Stimulated activated CD4-positive, alpha-beta T cell treated with anti-CD3 and anti-CD28 coated beads, TNF-alpha, amount 100 ng/mL, for 4 hours (primary cell): ENCODE measurements at regions not wholly inside any gene's neighbourhood (a gene's known extent, or its start where the extent isn't known, plus 50 kb on each side); places are given as distances from the start of the nearest gene placed in this dataset.
"Not testable (repeated sequence)": the region's sequence is repeated elsewhere in the genome, so short reads cannot be mapped to it uniquely, and the experiment has no call there.

Experiments used
- DNase-seq, 3 experiments: peaks; one replicate each; pipeline ENCODE4 v3.0.0-alpha.2; 2020; ENCODE audit warnings: low read depth in 3 of 3

DNA sequence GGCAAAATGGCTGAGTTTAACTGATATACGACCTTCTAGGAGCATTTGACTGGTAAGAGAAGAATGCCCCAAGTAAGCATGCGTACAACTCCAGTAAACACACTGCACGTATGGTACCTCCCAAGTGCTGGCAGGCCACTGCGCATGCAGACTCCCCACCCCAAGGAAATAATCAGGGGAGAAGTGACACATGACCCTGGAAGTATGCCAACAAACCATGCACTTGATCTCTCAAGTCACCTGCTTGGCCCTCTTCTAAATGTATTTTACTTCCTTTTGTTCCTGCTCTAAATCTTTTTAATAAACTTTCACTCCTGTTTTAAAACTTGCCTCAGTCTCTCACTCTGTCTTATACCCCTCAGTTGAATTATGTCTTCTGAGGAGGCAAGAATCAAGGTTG, 129.8 kb upstream of the COL5A2 start:
- no peak for DNase-seq

DNA sequence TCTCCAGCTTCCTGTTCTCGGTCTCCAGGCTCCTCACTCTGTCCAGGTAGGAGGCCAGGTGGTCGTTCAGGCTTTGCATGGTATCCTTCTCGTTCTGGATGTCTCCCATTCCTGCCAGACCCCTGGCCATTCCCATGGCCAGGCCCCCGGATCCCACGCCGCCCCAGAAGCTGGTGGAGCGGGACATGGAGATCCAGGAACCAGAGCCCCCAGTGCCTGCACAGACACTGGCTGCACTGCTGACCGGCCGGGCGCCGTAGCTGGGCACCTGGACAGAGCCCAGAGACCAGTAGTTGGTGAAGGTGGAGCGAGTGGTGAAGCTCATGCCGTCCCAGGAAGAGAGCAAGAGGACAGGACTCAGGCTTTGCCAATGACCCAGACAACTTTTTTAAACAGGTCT, 129.1 kb upstream of the WDR75 start:
- DNase-seq: no peak

DNA sequence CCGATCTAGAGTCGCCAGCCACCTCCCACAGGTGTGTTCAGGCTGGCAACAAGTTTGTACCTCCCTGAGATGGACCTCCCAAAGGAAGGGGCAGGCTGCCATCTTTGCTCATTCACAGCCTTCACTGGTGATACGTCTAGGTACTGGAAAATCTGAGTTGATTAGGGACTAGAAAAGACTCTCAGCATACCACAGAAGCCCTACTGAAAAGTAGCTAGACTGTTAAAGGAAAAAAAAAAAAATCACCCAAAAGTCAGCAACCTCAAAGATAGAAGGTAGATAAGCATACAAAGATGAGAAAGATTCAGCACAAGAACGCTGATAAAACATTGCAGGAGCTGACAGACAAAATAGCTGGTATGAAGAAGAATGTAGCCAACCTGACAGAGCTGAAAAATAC, 128.6 kb upstream of the WDR75 start:
- DNase-seq: no peak

DNA sequence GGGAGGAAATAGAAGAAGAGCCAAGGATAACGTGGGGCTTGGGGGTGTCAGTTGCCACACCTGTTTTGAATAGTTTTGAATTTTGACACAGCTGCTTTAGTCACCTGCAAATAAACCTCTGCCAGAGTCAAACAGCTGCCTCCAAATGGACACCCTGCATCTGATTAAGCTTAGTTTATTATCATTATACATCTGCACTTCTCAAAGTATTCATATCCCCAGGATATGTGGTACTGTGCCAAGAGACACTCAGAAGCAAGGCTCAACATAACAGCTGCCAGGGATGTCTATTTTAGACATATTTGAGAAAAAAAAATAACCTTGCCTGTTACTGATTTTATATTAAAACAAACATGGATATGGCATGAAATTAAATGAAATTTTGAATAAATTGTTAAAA, 122.5 kb upstream of the WDR75 start:
- no peak for DNase-seq

- DNase-seq: not testable (repeated sequence)
These were observed 121.8 kb upstream of the WDR75 start for GRCh38 chr2:189319424-189319823.

DNA sequence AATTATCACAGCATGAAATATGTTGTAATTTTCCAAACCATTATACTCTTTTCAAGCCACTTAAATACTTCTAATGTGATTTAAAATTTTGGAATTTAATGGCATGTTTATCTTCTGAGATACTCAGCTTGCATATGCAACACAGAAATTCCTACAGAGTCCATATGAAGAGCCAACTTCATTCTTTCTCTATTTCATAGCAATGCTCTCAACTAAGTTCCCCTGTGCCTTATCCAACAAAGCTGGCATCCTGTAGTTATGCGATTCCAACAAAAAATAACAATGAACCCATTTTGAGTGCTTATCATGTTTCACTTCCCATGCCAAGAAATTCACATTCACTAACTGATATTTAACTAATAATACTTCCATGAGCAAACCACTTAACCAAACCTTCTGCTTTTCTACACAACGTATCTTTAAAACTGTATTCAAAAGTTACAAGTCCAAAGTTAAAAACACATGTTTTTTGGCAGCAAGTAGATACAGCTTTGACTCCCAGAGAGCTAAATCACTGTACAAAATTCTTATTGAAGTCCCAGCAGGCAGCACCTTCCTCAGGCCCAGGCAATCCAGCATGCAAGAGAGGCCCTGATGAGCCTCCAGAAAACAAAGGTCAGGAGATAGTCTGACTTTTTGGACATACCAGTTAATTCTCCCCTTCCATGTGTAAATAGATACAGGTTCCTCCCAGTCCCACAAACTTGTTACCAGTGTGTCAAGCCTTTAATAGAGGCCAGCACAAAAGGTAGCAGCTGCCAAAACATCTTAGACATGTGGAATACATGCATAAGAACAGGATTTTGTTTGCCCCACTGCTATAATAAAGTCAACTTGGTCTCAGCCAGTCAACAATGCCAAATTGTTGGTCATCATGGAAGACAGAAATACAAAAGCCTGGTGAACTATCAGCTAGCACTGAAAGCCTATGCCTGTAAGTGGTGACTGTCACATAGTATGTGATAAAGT, 113.1 kb upstream of the WDR75 start:
- DNase-seq: no peak

GRCh38 chr2:189328848-189329245, 112.4 kb upstream of the WDR75 start:
- no peak for DNase-seq

- no peak for DNase-seq
These were observed 104.8 kb upstream of the WDR75 start for GRCh38 chr2:189336276-189336975.

DNA sequence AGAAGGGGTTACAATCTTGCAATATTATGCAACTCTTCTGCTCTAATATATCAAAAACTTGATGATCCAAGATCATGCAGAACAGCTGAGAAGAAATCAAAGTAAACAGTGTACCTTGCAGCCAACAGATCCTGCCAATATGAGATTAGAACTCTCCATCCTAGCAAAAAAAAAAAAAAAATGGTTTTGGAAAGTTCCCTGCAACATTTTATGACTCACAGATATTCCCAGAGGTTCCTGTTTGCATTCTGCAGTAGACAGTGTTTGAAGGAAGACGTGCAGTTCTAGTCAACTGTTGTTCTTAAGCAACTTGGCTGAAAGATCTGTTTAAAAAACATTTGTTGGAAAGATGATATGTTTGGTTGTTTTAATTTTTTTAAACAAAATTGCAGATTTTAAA, 103.6 kb upstream of the WDR75 start:
- no peak for DNase-seq

DNA sequence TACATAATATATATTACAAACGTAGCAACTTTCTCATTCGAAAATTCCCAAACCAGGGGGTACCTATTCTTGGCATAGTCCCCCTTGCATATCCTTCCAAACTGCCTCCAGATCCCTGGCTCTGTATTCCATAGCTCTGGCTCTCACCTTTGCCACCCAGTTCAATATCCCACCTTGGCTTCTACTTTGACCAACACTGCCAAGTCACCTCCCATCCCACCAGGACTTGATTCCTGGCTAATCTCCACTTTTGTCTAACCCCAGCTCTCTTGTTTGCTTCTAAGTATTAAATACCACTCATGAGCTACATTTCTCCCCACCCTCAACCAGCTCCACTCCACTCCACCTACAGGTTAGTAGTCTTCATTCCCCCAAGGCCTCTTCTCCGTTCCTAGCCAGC, 103.2 kb upstream of the WDR75 start:
- DNase-seq: no peak

- no peak for DNase-seq
These were observed 100.2 kb upstream of the WDR75 start for GRCh38 chr2:189341077-189341476.

GRCh38 chr2:189344043-189344442, 97.2 kb upstream of the WDR75 start:
- DNase-seq: no peak

DNA sequence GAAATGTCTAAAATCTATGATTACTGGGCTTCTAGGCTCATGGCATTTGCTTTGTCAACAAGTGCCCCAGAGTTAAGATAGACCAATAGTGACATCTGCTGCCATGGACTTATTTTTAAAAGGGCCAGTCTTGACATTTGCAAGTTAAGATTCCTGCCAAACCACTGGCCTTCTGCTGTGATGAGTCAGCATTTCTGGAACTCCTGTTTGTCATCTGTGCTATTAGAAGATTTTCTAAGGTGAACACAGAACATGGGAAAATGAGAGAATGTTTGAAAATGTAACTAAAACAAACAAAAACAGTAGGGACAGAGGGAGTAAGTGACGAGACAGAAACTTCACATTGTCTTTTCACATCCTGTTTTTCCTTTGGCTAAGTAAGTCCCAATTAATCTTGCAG, 93.7 kb upstream of the WDR75 start:
- DNase-seq: no peak

GRCh38 chr2:189348369-189348768, 92.9 kb upstream of the WDR75 start:
- no peak for DNase-seq

- DNase-seq: no peak
These were observed 90.6 kb upstream of the WDR75 start for GRCh38 chr2:189350540-189351209.

GRCh38 chr2:189351933-189352332, 89.3 kb upstream of the WDR75 start:
- DNase-seq: not testable (repeated sequence)

DNA sequence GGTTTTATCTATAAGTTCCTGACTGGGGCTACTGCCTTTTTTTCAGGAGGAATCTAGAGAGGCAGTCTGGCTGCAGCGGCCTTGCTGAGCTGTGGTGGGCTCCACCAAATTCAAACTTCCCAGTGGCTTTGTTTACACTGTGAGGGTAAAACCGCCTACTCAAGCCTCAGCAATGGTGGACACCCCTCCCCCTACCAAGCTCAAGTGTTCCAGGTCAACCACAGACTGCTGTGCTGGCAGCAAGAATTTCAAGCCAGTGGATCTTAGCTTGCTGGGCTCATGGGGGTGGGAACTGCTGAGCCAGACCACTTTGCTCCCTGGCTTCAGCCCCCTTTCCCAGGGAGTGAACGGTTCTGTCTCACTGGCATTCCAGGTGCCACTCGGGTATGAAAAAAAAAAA, 83.9 kb upstream of the WDR75 start:
- DNase-seq: not testable (repeated sequence)

DNA sequence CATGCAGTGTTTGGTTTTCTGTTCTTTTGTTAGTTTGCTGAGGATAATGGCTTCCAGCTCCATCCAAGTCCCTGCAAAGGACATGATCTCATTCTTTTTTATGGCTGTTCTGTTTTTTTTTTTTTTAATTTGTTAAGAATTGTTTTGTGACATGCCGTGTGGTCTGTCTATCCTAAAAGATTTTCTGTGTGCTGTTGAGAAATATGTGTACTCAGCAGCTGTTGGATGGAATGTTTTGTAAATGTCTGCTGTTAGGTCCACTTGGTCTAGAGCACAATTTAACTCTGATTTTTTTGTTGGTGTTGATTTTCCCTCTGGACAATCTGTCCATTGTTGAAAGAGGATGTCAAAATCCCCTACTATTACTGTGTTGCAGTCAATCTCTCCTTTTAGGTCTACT, 80.4 kb upstream of the WDR75 start:
- DNase-seq: no peak

GRCh38 chr2:189362283-189362682, 79.0 kb upstream of the WDR75 start:
- DNase-seq: no peak

GRCh38 chr2:189363559-189363958, 77.7 kb upstream of the WDR75 start:
- no peak for DNase-seq

DNA sequence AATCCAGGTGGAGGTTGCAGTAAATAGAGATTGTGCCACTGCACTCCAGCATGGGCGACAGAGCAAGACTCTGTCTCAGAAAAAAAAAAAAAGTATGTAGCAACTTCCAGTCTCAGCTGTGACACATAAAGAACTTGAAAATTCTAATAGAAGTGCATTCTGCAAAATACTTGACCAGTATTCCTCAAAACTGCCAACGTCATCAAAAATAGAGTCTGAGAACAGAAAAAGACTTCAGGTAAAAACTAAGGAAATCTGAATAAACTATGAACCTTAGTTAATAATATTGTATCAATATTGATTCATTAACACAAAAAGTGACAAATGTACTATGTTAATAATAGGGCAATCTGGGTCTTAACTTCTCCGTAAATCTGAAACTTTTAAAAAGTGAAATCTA, 76.7 kb upstream of the WDR75 start:
- no peak for DNase-seq

GRCh38 chr2:189366349-189366748, 74.9 kb upstream of the WDR75 start:
- DNase-seq: no peak

- DNase-seq: no peak
These were observed 73.9 kb upstream of the WDR75 start for GRCh38 chr2:189367343-189367742.
